ENCODE measurements at regions not wholly inside any gene's neighbourhood (a gene's known extent, or its start where the extent isn't known, plus 50 kb on each side); places are given as distances from the start of the nearest gene placed in this dataset.
"Not testable (repeated sequence)": the region's sequence is repeated elsewhere in the genome, so short reads cannot be mapped to it uniquely, and the experiment has no call there.

- no peak for DNase-seq (ENCODE audit: low read depth in 2 of 2, low spot score in 1 of 2)
Measured at GRCh38 chr18:73563901-73564472, 583.6 kb downstream of the FBXO15 start.

- DNase-seq (ENCODE audit: low read depth in 2 of 2, low spot score in 1 of 2) = no peak
Measured at GRCh38 chr18:73563345-73563744, 584.3 kb downstream of the FBXO15 start.

GRCh38 chr18:73556904-73557303 lies 590.7 kb downstream of the FBXO15 start:
- DNase-seq (ENCODE audit: low read depth in 2 of 2, low spot score in 1 of 2) = no peak

- DNase-seq (ENCODE audit: low read depth in 2 of 2, low spot score in 1 of 2) = no peak
Measured at GRCh38 chr18:73552171-73552570, 595.5 kb downstream of the FBXO15 start.

GRCh38 chr18:73551211-73551610 lies 596.4 kb downstream of the FBXO15 start:
- no peak for DNase-seq (ENCODE audit: low read depth in 2 of 2, low spot score in 1 of 2)

GRCh38 chr18:73549236-73549635 lies 598.4 kb downstream of the FBXO15 start:
- DNase-seq (ENCODE audit: low read depth in 2 of 2, low spot score in 1 of 2) = no peak

- no peak for DNase-seq (ENCODE audit: low read depth in 2 of 2, low spot score in 1 of 2)
Measured at GRCh38 chr18:73545472-73545871, 602.2 kb downstream of the FBXO15 start.

- DNase-seq (ENCODE audit: low read depth in 2 of 2, low spot score in 1 of 2) = no peak
Measured at GRCh38 chr18:73544617-73545016, 603.0 kb downstream of the FBXO15 start.

GRCh38 chr18:73544032-73544431 lies 603.6 kb downstream of the FBXO15 start:
- DNase-seq (ENCODE audit: low read depth in 2 of 2, low spot score in 1 of 2) = no peak

- DNase-seq (ENCODE audit: low read depth in 2 of 2, low spot score in 1 of 2) = no peak
Measured at GRCh38 chr18:73535990-73536389, 611.6 kb downstream of the FBXO15 start.

- DNase-seq (ENCODE audit: low read depth in 2 of 2, low spot score in 1 of 2) = no peak
Measured at GRCh38 chr18:73535189-73535588, 612.4 kb downstream of the FBXO15 start.

- no peak for DNase-seq (ENCODE audit: low read depth in 2 of 2, low spot score in 1 of 2)
Measured at GRCh38 chr18:73531601-73532000, 616.0 kb downstream of the FBXO15 start.

- no peak for DNase-seq (ENCODE audit: low read depth in 2 of 2, low spot score in 1 of 2)
Measured at GRCh38 chr18:73528066-73528465, 619.6 kb downstream of the FBXO15 start.

GRCh38 chr18:73520229-73520628 lies 627.4 kb downstream of the FBXO15 start:
- no peak for DNase-seq (ENCODE audit: low read depth in 2 of 2, low spot score in 1 of 2)

GRCh38 chr18:73516056-73516455 lies 631.6 kb downstream of the FBXO15 start:
- not testable (repeated sequence) for DNase-seq (ENCODE audit: low read depth in 2 of 2, low spot score in 1 of 2)

- no peak for DNase-seq (ENCODE audit: low read depth in 2 of 2, low spot score in 1 of 2)
Measured at GRCh38 chr18:73514449-73514848, 633.2 kb downstream of the FBXO15 start.

- DNase-seq (ENCODE audit: low read depth in 2 of 2, low spot score in 1 of 2) = no peak
Measured at GRCh38 chr18:73511771-73512503, 635.7 kb downstream of the FBXO15 start.

- no peak for DNase-seq (ENCODE audit: low read depth in 2 of 2, low spot score in 1 of 2)
Measured at GRCh38 chr18:73509460-73509859, 638.2 kb downstream of the FBXO15 start.

GRCh38 chr18:73503326-73503725 lies 635.5 kb upstream of the NETO1 start:
- no peak for DNase-seq (ENCODE audit: low read depth in 2 of 2, low spot score in 1 of 2)

GRCh38 chr18:73487966-73488365 lies 620.2 kb upstream of the NETO1 start:
- DNase-seq (ENCODE audit: low read depth in 2 of 2, low spot score in 1 of 2) = no peak

- DNase-seq (ENCODE audit: low read depth in 2 of 2, low spot score in 1 of 2) = no peak
Measured at GRCh38 chr18:73485166-73485565, 617.4 kb upstream of the NETO1 start.

GRCh38 chr18:73482901-73483300 lies 615.1 kb upstream of the NETO1 start:
- no peak for DNase-seq (ENCODE audit: low read depth in 2 of 2, low spot score in 1 of 2)

- DNase-seq (ENCODE audit: low read depth in 2 of 2, low spot score in 1 of 2) = no peak
Measured at GRCh38 chr18:73479477-73479876, 611.7 kb upstream of the NETO1 start.

Data from stimulated activated CD8-positive, alpha-beta memory T cell treated with anti-CD3 and anti-CD28 coated beads, Interleukin-4, amount 100 ng/mL, for 4 hours (primary cell).